D341Med (cell line): ENCODE measurements at regions not wholly inside any gene's neighbourhood (a gene's known extent, or its start where the extent isn't known, plus 50 kb on each side); places are given as distances from the start of the nearest gene placed in this dataset.
"Not testable (repeated sequence)": the region's sequence is repeated elsewhere in the genome, so short reads cannot be mapped to it uniquely, and the experiment has no call there.

Experiments
- DNase-seq: peaks from one replicate; pipeline ENCODE4 v3.0.0; 2012; ENCODE audit warnings: low spot score

DNA sequence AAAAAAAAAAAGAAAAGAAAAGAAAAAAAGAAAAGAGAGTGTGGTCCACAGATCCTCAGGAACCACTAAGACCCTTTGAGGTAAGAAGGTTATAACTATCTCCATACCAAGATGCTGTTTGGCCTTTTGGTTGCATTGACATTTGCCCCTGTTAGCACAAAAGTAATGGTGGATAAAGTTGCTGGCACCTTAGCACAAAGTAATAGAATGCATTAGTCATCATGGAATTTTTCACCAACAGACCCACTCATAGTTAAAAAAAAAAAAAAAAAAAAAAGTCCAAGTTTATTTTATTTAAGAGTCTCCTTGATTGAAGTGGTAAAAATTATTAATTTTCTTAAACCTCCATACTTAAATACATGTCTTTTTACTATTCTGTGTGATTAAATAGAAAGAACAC lies 78.4 kb upstream of the RBPJ start:
- DNase-seq, result no peak

GRCh38 chr4:26244138-26244537 lies 76.7 kb upstream of the RBPJ start:
- DNase-seq, result not testable (repeated sequence)

DNA sequence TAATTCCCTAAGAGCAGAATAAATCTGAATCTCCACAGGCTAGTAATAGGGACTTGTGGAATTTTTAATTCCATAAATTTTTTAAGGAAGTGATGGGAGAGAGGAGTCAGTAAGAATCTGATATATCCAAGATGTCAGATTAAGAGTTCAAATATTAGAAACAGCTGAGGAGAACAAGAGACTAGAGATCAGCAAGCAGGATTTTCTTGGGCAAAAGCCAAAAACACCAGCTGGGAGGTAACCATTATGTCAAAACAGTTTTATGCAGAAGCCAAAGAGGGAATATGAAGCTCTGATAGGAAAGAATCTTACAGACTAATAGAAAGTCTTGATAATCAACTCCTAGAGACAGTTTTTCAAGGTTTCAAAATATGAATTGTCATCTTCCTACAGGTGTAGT lies 72.2 kb upstream of the RBPJ start:
- DNase-seq, result no peak

DNA sequence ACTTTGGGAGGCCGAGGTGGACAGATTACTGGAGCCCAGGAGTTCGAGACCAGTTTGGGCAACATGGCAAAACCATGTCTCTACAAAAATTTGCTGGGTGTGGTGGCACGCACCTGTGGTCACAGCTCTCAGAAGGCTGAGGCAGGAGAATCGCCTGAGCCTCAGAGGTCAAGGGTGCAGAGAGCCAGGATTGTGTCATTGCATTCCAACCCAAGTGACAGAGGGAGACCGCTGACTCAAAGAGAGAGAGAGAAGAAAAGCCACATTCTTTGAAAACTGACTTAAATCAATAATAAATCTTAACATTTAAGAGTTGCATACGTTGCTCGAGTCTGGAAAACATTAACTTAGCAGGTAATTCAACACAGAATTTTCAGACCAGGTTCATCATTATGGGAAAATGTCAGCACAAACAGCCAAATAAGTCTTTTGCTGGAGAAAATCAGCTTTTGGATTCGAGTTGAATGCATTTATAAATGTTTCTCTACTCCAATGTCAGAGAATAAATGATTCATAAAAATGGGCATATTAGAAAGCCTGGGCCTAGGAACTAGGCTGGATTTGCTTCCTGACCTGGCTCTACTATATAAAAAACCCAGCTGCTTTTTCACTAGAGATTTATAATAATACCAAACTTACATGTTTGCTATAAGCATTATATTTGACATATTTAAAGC lies 68.3 kb upstream of the RBPJ start:
- no peak for DNase-seq

GRCh38 chr4:26253968-26254367 lies 66.8 kb upstream of the RBPJ start:
- no peak for DNase-seq

DNA sequence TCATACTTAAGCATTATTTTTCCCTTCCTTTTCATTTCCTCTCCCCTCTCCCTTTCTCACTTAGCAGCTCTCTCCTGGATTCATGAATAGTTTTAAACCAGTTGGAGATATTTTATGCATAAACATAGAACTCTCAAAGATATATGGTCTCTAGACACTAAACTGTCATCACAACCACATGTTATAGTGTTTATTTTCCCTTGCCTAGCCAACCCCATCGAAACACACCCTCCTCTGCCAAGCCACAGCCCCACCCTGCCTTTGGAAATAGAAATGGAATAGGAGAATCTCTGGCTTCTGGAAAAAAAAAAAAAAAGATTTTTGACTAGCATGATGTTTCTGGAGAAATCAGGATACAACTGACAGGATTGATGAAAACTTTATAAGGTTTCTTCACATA lies 64.8 kb upstream of the RBPJ start:
- no peak for DNase-seq

DNA sequence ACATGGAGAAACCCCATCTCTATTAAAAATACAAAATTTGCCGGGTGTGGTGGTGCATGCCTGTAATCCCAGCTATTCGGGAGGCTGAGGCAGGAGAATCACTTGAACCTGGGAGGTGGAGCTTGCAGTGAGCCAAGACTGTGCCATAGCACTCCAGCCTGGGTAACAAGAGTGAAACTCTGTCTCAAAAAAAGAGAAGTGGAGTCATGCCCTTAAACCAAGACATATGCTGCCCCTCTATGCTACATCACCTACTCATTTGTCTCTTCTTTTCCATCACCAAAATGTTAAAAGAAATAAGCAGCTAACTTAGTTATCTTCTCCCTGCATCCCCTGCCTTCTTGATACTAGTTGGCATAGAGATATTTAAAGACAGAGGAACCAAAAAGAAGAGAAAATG lies 63.4 kb upstream of the RBPJ start:
- not testable (repeated sequence) for DNase-seq

DNA sequence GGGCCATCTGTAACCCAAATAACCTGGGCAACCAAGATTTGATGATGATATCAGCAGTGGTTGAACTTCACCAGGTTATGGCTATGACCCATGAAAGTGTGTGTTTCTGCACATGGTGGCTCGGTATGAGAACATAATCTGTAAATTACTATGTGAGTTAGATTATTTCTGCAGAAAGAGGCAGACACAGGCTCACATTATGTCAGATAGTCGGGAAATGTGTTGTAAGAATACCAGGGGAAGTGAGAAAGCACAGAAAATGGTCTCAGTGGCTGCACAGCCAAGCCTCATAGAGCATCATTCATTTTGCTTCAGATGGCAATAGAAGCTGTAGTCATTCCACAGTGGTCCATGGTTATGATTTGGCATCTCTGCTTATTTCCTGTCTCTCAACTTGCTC lies 63.0 kb upstream of the RBPJ start:
- no peak for DNase-seq

GRCh38 chr4:26260571-26260970 lies 60.2 kb upstream of the RBPJ start:
- no peak for DNase-seq

- DNase-seq, result no peak
Measured at GRCh38 chr4:26261405-26261804, 59.4 kb upstream of the RBPJ start.

GRCh38 chr4:26263165-26263564 lies 57.6 kb upstream of the RBPJ start:
- DNase-seq, result peak; percentile 43

DNA sequence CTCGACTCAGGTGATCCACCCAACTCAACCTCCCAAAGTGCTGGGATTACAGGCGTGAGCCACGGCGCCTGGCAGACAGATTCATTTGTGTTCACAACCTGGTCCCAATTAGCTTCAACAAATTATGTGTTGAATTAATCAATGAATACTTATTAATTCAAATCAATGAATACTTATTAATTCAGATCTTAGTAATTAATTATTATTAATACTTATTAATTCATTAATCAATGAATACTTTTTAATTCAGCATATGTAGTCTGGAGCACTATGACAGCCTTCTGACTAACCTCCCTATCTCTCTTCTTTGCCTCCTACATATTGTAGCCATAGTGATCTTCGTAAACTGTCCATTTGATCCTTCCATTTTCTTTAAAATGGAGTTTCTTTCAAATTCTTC lies 56.7 kb upstream of the RBPJ start:
- DNase-seq, result no peak

- DNase-seq, result no peak
Measured at GRCh38 chr4:26267087-26267486, 53.7 kb upstream of the RBPJ start.

GRCh38 chr4:26268246-26268645 lies 52.6 kb upstream of the RBPJ start:
- no peak for DNase-seq

DNA sequence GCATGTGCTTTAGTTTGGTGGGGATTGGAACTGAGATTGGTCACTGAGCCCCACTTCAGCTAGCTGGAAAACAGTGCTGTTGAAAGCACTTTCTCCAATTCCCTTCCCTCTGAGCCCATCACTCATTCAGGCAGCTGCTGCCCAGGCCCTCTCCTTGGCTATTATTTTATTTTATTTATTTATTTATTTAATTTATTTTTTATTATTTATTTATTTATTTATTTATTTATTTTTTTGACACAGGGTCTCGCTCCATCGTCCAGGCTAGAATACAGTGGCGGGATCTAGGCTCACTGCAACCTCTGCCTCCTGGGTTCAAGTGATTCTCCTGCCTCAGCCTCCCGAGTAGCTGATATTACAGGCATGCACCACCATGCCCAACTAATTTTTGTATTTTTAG lies 51.8 kb upstream of the RBPJ start:
- no peak for DNase-seq
